ENCODE measurements at regions not wholly inside any gene's neighbourhood (a gene's known extent, or its start where the extent isn't known, plus 50 kb on each side); places are given as distances from the start of the nearest gene placed in this dataset.

GRCh38 chr9:119544492-119544891 lies 175.3 kb upstream of the BRINP1 start:
- no peak for TF ChIP-seq ZSCAN5A (tag by site-specific recombination; IDR thresholded peaks at IDR 0.05)
- TF ChIP-seq ZEB2 (tag by site-specific recombination; IDR thresholded peaks at IDR 0.05), result no peak
- TF ChIP-seq WT1 (tag by site-specific recombination; IDR thresholded peaks at IDR 0.05), result no peak
- no peak for TF ChIP-seq ZNF26 (tag by site-specific recombination; IDR thresholded peaks at IDR 0.05)
- TF ChIP-seq KLF7 (tag by site-specific recombination; IDR thresholded peaks at IDR 0.05; ENCODE audit: borderline replicate concordance), result no peak
- no peak for TF ChIP-seq ZBTB6 (tag by site-specific recombination; IDR thresholded peaks at IDR 0.05)
- TF ChIP-seq SP7 (tag by site-specific recombination; IDR thresholded peaks at IDR 0.05), result no peak
- TF ChIP-seq HIC1 (tag by site-specific recombination; IDR thresholded peaks at IDR 0.05), result no peak
- no peak for TF ChIP-seq ZBTB7A (tag by site-specific recombination; IDR thresholded peaks at IDR 0.05; ENCODE audit: low read depth)
- no peak for TF ChIP-seq ZNF776 (tag by site-specific recombination; IDR thresholded peaks at IDR 0.05; ENCODE audit: borderline replicate concordance)
- TF ChIP-seq IKZF3 (tag by site-specific recombination; IDR thresholded peaks at IDR 0.05), result no peak
- TF ChIP-seq ZNF585B (tag by site-specific recombination; IDR thresholded peaks at IDR 0.05), result no peak
- H3K4me3 ChIP-seq (ENCODE audit: low read depth, low read length), result no peak overlapping the region
- H3K27ac ChIP-seq (ENCODE audit: extremely low read depth, low read depth, low read length), result no peak overlapping the region
- ChIA-PET CTCF (no interaction called here), POLR2A (no interaction called here)
- H3K36me3 ChIP-seq (ENCODE audit: control insufficient read depth in 2 of 2, insufficient read depth in 1 of 2, low read length in 2 of 2), result no peaks in the 10 kb centered on the region
- H3K9me3 ChIP-seq (ENCODE audit: control insufficient read depth, insufficient read depth, low read depth, low read length), result no peaks in the 10 kb centered on the region
- no peaks in the 10 kb centered on the region for H3K4me1 ChIP-seq (ENCODE audit: control insufficient read depth, insufficient read depth, low read length)

GRCh38 chr9:119537138-119537537 lies 167.9 kb upstream of the BRINP1 start:
- no peak overlapping the region for H3K4me3 ChIP-seq (ENCODE audit: low read depth, low read length)
- ChIA-PET POLR2A (no interaction called here), CTCF (no interaction called here)
- no peaks in the 10 kb centered on the region for H3K9me3 ChIP-seq (ENCODE audit: control insufficient read depth, insufficient read depth, low read depth, low read length)
- H3K36me3 ChIP-seq (ENCODE audit: control insufficient read depth in 2 of 2, insufficient read depth in 1 of 2, low read length in 2 of 2), result no peaks in the 10 kb centered on the region
- H3K4me1 ChIP-seq (ENCODE audit: control insufficient read depth, insufficient read depth, low read length), result no peaks in the 10 kb centered on the region
- H3K27ac ChIP-seq (ENCODE audit: extremely low read depth, low read depth, low read length), result no peak overlapping the region
- TF ChIP-seq ZNF645 (tag by site-specific recombination; IDR thresholded peaks at IDR 0.05) (no peak), ZBTB1 (tag by site-specific recombination; IDR thresholded peaks at IDR 0.05) (no peak), ZNF248 (tag by site-specific recombination; IDR thresholded peaks at IDR 0.05) (no peak), ZNF121 (tag by site-specific recombination; IDR thresholded peaks at IDR 0.05) (no peak), ZNF658 (tag by site-specific recombination; IDR thresholded peaks at IDR 0.05) (no peak), ZNF660 (tag by site-specific recombination; IDR thresholded peaks at IDR 0.05) (no peak), ZNF391 (tag by site-specific recombination; IDR thresholded peaks at IDR 0.05; ENCODE audit: borderline replicate concordance, low read depth) (no peak), ZBTB21 (tag by site-specific recombination; IDR thresholded peaks at IDR 0.05) (no peak), GLI4 (tag by site-specific recombination; IDR thresholded peaks at IDR 0.05) (no peak), ZNF114 (tag by site-specific recombination; IDR thresholded peaks at IDR 0.05) (no peak), ZBTB8A (tag by site-specific recombination; IDR thresholded peaks at IDR 0.05) (no peak), ZNF707 (tag by site-specific recombination; IDR thresholded peaks at IDR 0.05) (no peak), GLI2 (tag by site-specific recombination; IDR thresholded peaks at IDR 0.05; ENCODE audit: borderline replicate concordance, low read depth) (no peak), ZNF112 (tag by site-specific recombination; IDR thresholded peaks at IDR 0.05) (no peak), ZBTB10 (tag by site-specific recombination; IDR thresholded peaks at IDR 0.05) (no peak), ZNF146 (tag by site-specific recombination; IDR thresholded peaks at IDR 0.05) (no peak)

Measured in HEK293 (cell line).